Stimulated activated CD4-positive, alpha-beta T cell treated with anti-CD3 and anti-CD28 coated beads, Interleukin-1b, Interleukin-23, amount 100 ng/mL, for 24 hours (primary cell): ENCODE measurements at regions not wholly inside any gene's neighbourhood (a gene's known extent, or its start where the extent isn't known, plus 50 kb on each side); places are given as distances from the start of the nearest gene placed in this dataset.
A peak's percentile ranks its signal among the peaks of the same experiment; 100 is the strongest.

Experiments
- DNase-seq, 4 experiments: peaks; one replicate each; pipeline ENCODE4 v3.0.0-alpha.2; 2020; ENCODE audit warnings: low read depth in 4 of 4, low spot score in 1 of 4

- DNase-seq = no peak
Measured at GRCh38 chr1:83689921-83690868, 308.7 kb downstream of the TTLL7 start.

- DNase-seq = no peak
Measured at GRCh38 chr1:83682132-83682531, 316.8 kb downstream of the TTLL7 start.

DNA sequence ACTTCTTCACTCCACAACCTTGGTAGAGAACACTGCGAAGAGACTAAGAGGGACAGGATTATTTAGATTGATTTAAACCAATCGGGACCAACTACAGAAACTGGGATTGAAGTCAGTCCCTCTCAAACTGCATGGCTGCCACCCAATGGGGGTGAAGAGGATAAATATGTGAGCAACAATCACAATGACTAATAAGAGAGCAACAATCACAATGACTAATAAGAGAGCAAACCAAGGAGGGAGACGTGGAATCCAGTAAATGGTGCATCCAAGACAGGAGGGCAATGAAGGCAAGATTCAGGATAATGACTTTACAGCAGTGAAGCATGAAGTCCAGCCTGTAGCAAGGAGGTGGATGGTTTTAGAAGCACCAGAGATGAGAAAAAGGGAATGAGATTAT is 322.8 kb downstream of the TTLL7 start:
- no peak for DNase-seq

DNA sequence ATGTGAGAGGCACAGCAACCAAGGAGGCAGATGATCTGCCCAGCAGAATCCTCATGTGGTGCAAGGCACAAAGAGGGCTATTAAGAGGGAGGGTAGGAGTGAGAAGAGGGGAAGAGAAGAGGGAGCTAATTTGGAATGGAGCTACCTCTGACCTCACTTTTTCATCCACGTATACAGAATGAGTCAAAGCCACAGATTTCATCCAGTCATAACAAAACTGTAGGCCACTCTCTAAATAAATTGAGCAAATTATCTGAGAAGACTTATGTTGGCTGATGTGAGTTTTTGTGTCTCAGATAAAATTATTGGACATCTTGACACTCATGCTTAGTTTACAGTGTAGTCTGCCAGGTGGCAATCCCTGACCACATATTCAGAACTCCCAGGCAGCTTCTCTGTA is 325.6 kb downstream of the TTLL7 start:
- no peak for DNase-seq

DNA sequence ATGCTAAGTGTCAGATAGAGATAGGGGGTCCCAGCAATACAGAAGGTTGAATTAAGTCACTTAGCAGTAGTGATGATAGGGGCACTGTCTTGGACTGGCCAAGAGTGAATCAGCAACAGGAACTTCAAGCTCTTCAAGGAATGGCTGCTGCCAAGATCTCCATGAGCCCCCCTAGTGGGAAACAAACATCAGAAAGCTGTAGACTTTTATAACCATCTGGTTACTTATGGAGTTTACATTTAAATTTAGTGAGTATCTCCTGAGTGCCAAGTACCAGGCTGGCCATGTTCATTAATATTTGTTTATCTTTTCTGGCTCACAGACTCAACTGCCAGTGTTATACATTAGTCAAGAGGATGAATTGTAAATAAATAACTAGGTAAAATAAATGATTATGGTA is 327.3 kb downstream of the TTLL7 start:
- no peak for DNase-seq

DNA sequence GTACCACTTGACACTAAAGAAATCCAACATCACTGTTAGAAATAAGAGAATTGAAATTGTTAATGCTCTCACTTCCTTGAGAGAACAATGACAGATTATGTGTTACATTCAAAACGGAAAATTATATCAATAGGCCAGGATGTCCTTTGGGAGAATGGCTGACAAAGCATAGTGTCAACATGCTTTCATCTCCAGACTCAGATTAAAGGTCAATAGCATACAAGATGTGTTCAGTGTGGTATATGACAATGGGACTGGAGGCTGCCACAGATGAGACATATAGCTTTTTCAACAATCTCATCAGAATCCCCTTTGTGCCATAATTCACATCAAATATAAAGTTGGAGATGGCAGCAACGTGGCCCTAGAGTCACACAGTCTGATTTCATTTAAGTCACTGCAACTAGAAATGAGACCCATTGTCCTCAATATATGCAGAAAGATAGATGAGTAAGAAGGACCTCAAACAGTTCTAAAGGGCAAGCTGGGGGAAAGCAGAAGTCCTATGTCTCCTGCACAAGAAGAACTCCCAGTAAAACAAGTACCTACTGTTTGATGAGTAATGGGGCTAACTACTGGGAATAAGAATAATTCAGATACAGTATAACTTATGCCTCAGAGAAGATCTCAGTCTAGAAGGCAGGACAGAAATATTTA is 327.9 kb downstream of the TTLL7 start:
- no peak for DNase-seq

DNA sequence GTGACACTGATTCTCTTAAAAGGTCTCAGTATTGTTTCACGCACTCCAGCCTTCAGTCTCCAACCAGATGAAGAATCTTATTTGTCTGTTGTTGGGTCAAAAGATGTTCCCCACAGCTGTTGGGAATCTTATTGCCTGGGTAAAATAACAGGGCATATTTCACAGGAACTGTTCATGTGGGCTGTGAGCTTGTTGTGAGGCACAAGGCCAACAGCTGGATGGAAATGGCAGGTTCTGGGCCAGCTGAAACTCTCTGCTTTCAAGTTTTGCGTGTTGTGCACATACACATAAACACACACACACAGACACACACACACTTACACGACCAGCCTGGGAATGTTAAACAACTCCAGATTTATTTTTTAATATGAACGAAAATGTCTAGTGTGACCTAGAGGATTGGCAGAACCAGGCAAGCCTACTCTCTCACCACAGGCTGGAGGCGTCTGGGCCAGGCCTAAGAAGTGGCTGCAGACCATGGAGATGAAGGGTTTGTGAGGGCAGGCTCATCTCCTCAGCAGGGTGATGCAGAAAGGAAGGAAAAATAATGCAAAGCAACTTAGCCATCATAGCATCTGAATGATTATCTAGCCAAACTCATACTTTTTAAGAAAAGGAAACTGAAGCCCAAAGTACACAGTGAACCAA is 357.0 kb downstream of the TTLL7 start:
- DNase-seq = no peak

- DNase-seq = no peak
Measured at GRCh38 chr1:83641206-83641658, 357.7 kb downstream of the TTLL7 start.

- no peak for DNase-seq
Measured at GRCh38 chr1:83639785-83640184, 359.1 kb downstream of the TTLL7 start.

DNA sequence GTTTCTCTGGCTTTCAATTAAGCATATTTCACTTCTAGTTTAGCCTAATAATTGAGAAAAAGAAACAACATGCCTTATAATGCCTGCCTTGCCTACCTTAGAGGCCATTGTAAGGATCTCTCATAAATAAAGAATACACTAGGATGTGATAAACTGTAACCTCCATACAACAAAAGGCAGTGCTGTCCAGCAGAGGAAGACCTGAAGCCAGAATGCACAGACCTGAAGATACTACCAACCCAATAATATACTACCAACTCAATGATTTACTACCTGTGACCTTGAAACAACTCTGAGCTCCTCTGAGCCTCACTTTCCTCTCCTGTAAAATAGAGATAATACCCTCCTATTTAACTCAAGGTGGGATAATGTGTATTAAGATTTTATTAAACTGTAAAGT is 361.3 kb downstream of the TTLL7 start:
- DNase-seq = no peak

- DNase-seq = no peak
Measured at GRCh38 chr1:83637009-83637408, 361.9 kb downstream of the TTLL7 start.

DNA sequence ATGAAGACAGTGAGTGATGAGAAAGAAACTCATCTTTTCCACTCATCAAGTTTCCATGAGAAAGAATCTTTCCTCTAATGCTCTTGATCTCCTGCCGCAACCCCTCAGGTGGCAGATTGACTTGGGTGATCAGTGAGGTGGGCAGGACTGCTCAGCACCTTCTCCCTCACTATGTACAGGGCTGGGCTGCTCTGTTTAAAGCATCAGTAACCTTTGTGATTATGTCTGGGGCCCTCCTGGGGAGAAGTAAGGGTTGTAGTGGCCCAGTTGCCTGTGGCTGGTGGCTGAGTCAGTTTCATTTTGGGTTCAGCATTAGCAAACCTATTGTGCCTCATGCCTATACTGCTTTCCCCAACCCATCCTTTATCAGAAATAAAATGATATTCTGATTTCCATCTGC is 366.0 kb downstream of the TTLL7 start:
- DNase-seq = peak in 3 of 4 experiments; percentile 1 to 26 (median 11)

- DNase-seq = no peak
Measured at GRCh38 chr1:83631851-83632250, 367.1 kb downstream of the TTLL7 start.

DNA sequence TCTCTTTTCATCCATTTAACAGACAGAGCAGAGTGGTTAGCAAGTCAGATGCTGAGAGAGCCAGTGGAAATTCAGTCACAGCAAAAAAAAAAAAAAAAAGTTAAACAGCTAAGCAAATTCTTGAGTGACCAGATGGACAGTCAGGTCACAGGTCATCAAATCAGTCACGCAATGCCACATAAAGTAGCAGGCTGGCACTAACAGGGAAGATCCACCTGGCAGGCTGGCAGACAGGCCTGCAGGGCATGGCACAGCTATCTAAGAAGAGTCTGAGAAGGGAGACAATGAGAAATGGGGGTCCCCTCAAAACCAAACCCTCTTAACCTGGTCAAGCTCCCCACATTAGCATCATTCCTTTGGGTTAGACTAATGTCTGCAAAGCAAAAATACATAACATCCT is 371.9 kb downstream of the TTLL7 start:
- DNase-seq = no peak

- no peak for DNase-seq
Measured at GRCh38 chr1:83626603-83627002, 372.3 kb downstream of the TTLL7 start.

- no peak for DNase-seq
Measured at GRCh38 chr1:83625646-83626045, 373.3 kb downstream of the TTLL7 start.

DNA sequence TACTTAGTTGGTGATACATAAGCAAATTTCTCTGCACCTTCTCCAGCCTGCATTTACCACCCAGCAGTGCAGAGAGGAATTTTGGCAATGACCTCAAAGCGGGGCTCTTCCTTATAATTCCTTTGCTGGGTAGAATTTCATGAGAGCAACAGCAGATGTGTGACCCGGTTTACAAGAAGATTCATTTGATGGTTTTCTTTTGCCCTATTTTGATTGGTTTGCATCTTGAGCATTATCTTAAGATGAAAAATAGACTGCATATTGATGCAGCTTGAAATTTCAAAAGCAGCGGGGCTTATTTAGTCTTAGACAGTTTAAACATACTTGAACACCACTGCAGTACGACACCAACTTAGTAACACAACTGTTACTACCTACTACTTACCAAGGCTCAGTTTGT is 378.9 kb downstream of the TTLL7 start:
- DNase-seq = no peak

GRCh38 chr1:83619170-83619896 is 379.6 kb downstream of the TTLL7 start:
- no peak for DNase-seq

GRCh38 chr1:83617883-83618282 is 381.0 kb downstream of the TTLL7 start:
- no peak for DNase-seq

DNA sequence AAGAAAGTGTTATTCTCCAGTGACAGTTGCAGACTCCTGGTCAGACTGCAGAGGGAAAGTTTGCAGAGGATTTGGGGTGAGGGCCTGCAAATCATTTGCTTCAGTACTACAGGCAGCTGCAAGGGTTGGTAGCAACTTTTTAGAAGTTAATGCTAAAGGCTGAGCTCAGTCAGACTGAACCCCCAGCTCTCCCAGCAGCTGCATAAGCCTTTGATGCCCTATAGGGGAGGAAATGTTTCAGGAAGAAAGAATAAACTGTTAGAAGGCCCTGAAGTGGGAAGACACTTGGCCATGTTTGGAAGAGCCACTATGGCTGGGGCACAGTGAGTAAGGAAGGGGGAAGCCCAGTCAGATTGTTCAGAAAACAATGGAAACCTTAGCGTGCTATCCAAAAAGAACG is 383.6 kb downstream of the TTLL7 start:
- DNase-seq = no peak

DNA sequence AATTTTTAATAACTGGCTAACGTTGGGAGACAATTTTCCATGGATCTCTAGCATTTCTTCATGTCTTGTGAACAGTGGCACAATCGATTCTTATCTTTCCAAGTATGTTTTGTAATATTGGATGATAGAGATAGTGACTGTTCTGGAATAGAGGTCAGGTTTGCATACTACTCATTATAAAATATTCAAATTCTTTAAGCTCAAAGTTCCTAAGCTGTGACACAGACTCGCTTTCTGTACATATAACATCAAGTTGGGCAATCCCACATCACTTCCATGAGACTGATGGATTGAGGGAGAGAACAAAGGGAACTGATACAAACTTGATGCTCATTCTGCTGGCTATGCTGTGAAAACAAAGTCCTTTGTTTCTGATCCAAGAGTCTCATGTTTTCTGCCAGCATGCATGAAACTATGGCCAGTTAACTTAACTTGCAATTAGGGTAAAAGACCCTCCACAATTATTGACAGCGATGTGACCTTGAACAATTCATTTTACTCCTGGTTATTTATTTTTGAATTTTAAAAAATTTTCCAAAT is 392.4 kb downstream of the TTLL7 start:
- DNase-seq = no peak
